HepG2 (cell line): ENCODE measurements at regions not wholly inside any gene's neighbourhood (a gene's known extent, or its start where the extent isn't known, plus 50 kb on each side); places are given as distances from the start of the nearest gene placed in this dataset.

Experiments used
- ATAC-seq: fragments of 200-7000 bp; cut with Tn5 transposase; 3 replicates; pipeline ENCODE4 v1.9.1; 2020; ENCODE audit warnings: mild to moderate bottlenecking, moderate library complexity
- BruUV-seq: library from RNA; stranded (reverse); fragments of 400-500 nt; replicated peaks from 2 replicates; lab custom pipeline; 2021; lab: Mats Ljungman, UMichigan
- CTCF ChIA-PET: fragments of 300-600 bp; formaldehyde crosslinking; extraction: SDS; loops from one replicate; lab custom pipeline; 2021; ENCODE audit warnings: low total read pairs, inconsistent platforms, low intra/inter-chr PET ratio; lab: Yijun Ruan, JAX
- POLR2A ChIA-PET: fragments of 350-600 bp; sonication (Branson Sonifier 250); formaldehyde crosslinking; loops from one replicate; lab custom pipeline; 2020; ENCODE audit warnings: antibody characterized with exemption, inconsistent platforms; lab: Yijun Ruan, JAX
- DNase-seq: peaks from one replicate; pipeline ENCODE4 v3.0.0-alpha.2; 2015; ENCODE audit warnings: low spot score
- FAIRE-seq: peaks from 3 replicates; lab custom pipeline; 2011; peaks lifted over from hg19 to GRCh38; lab: Jason Lieb, UNC
- H2AFZ ChIP-seq: one replicate; pipeline ENCODE4 v1.6.1; 2011; ENCODE audit warnings: low read length, inconsistent platforms
- H3K27ac ChIP-seq: fragments of 300-600 bp; 3 replicates; pipeline ENCODE4 v1.8.0; 2011; ENCODE audit warnings: mixed run types, mild to moderate bottlenecking, mixed read lengths, low read length, inconsistent platforms; ENCODE audit not compliant: insufficient read depth; ENCODE audit errors: extremely low read length
- H3K27me3 ChIP-seq, 2 experiments: fragments of 200-600 bp in 1 of 2; 2 replicates in 1 of 2; 3 replicates in 1 of 2; pipeline versions ENCODE4 v1.6.0 to v1.8.0; 2011; ENCODE audit warnings: low read length in 2 of 2, mild to moderate bottlenecking in 2 of 2, moderate library complexity in 2 of 2, inconsistent platforms in 1 of 2; ENCODE audit not compliant: insufficient read depth in 2 of 2, control insufficient read depth in 1 of 2
- H3K36me3 ChIP-seq, 2 experiments: fragments of 200-600 bp in 1 of 2; replicated peaks in 1 of 2; 2 replicates in 1 of 2; 3 replicates in 1 of 2; pipeline versions ENCODE4 v1.5.1 to v1.8.0; 2011; ENCODE audit warnings: low read length in 2 of 2, inconsistent platforms in 1 of 2; ENCODE audit not compliant: insufficient read depth in 2 of 2, control insufficient read depth in 1 of 2
- H3K4me1 ChIP-seq: 2 replicates; pipeline ENCODE4 v1.5.1; 2012; ENCODE audit warnings: low read length, inconsistent platforms; ENCODE audit not compliant: insufficient read depth
- H3K4me2 ChIP-seq: 2 replicates; pipeline ENCODE4 v1.6.0; 2011; ENCODE audit warnings: low read depth, low read length, inconsistent platforms
- H3K4me3 ChIP-seq, 3 experiments: fragments of 200-600 bp in 1 of 3; sonication (generic), shearing (Covaris generic) in 1 of 3; replicated peaks in 1 of 3; 2 replicates each; pipeline ENCODE4 v1.5.1; 2011 to 2016; ENCODE audit warnings: low read length in 3 of 3, inconsistent platforms in 2 of 3, low read depth in 2 of 3, mild to moderate bottlenecking in 2 of 3, control low read depth in 1 of 3, mixed read lengths in 1 of 3; ENCODE audit not compliant: insufficient read depth in 1 of 3
- H3K79me2 ChIP-seq: one replicate; pipeline ENCODE4 v1.6.1; 2011; ENCODE audit warnings: low read length, inconsistent platforms; ENCODE audit not compliant: insufficient read depth
- H3K9ac ChIP-seq: 2 replicates; pipeline ENCODE4 v1.6.0; 2011; ENCODE audit warnings: mild to moderate bottlenecking, low read depth, low read length, inconsistent platforms; ENCODE audit not compliant: insufficient read depth
- H3K9me3 ChIP-seq: 2 replicates; pipeline ENCODE4 v1.5.1; 2012; ENCODE audit warnings: mild to moderate bottlenecking, low read length
- H4K20me1 ChIP-seq: 2 replicates; pipeline ENCODE4 v1.6.0; 2011; ENCODE audit warnings: inconsistent platforms, mild to moderate bottlenecking, low read length, moderate library complexity; ENCODE audit not compliant: insufficient read depth
- ATAD3A ChIP-seq: sonication (generic); formaldehyde crosslinking; IDR thresholded peaks from 2 replicates; pipeline ENCODE4 v1.4.0; 2020; ENCODE audit warnings: missing genetic modification reagents
- ATF5 ChIP-seq: sonication (generic); formaldehyde crosslinking; IDR thresholded peaks from 2 replicates; pipeline ENCODE4 v1.4.0; 2020; ENCODE audit warnings: mild to moderate bottlenecking, low read depth, missing genetic modification reagents
- BCLAF1 ChIP-seq: fragments of 450-650 bp; IDR thresholded peaks from 2 replicates; pipeline ENCODE4 v1.6.1; 2017; ENCODE audit warnings: mild to moderate bottlenecking
- CBX1 ChIP-seq: IDR thresholded peaks from one replicate; pipeline ENCODE4 v1.6.1; 2016; ENCODE audit warnings: antibody characterized with exemption, low read depth
- DBP ChIP-seq: sonication (generic); formaldehyde crosslinking; IDR thresholded peaks from 2 replicates; pipeline ENCODE4 v1.4.0; 2020; ENCODE audit warnings: missing genetic modification reagents; ENCODE audit errors: not compliant biosample characterization
- E2F2 ChIP-seq: sonication (generic); formaldehyde crosslinking; IDR thresholded peaks from 2 replicates; pipeline ENCODE4 v1.4.0; 2020; ENCODE audit warnings: missing genetic modification reagents, borderline replicate concordance
- ESRRA ChIP-seq: sonication (generic); formaldehyde crosslinking; IDR thresholded peaks from 2 replicates; pipeline ENCODE4 v1.5.1; 2020; ENCODE audit warnings: mild to moderate bottlenecking, low read depth, missing genetic modification reagents
- MTA3 ChIP-seq: sonication (generic); formaldehyde crosslinking; IDR thresholded peaks from 2 replicates; pipeline ENCODE4 v1.4.0; 2020; ENCODE audit warnings: missing genetic modification reagents
- NCOA1 ChIP-seq: sonication (generic); formaldehyde crosslinking; IDR thresholded peaks from 2 replicates; pipeline ENCODE4 v1.9.0; 2021; ENCODE audit warnings: missing genetic modification reagents
- ZNF225 ChIP-seq: sonication (generic); formaldehyde crosslinking; IDR thresholded peaks from 2 replicates; pipeline ENCODE4 v1.4.0; 2020; ENCODE audit warnings: mild to moderate bottlenecking, missing genetic modification reagents
- ZNF350 ChIP-seq: sonication (generic); formaldehyde crosslinking; IDR thresholded peaks from 2 replicates; pipeline ENCODE4 v1.4.0; 2020; ENCODE audit warnings: mild to moderate bottlenecking, low read depth, missing genetic modification reagents, borderline replicate concordance
- ZNF460 ChIP-seq: sonication (generic); formaldehyde crosslinking; IDR thresholded peaks from 2 replicates; pipeline ENCODE4 v1.5.1; 2020; ENCODE audit warnings: missing genetic modification reagents, mild to moderate bottlenecking, borderline replicate concordance
- ZNF484 ChIP-seq: sonication (generic); formaldehyde crosslinking; IDR thresholded peaks from 2 replicates; pipeline ENCODE4 v1.5.1; 2020; ENCODE audit warnings: mild to moderate bottlenecking, low read depth, missing genetic modification reagents, borderline replicate concordance
- WGBS: methylation state at CpG from one replicate; pipeline ENCODE4 v1.1.6; 2017; ENCODE audit warnings: low lambda C conversion rate; 5-methylcytosine and 5-hydroxymethylcytosine counted together
- in situ Hi-C: cut with HindIII; loops from 2 replicates; pipeline ENCODE4 v1.10.0; 2017; ENCODE audit warnings: low pct_unique_long_range_greater_than_20kb; ENCODE audit not compliant: extremely low pct_ligation_motif_present
- intact Hi-C: fragments of 100-400 bp; cut with micrococcal nuclease; formaldehyde crosslinking; loops from one replicate; pipeline ENCODE4 v1.10.0; 2022; ENCODE audit not compliant: unreplicated experiment

GRCh38 chr1:41975850-41976569, 57.3 kb upstream of the HIVEP3 start:
- no peak overlapping the region for H2AFZ ChIP-seq
- DNase-seq (no peak), ATAC-seq (no peak), FAIRE-seq (no peak)
- H3K9ac ChIP-seq, result no peak overlapping the region
- no peaks in the 10 kb centered on the region for H3K4me1 ChIP-seq
- no peaks in the 10 kb centered on the region for H3K9me3 ChIP-seq
- H3K4me2 ChIP-seq, result no peak overlapping the region
- no peaks in the 10 kb centered on the region for H4K20me1 ChIP-seq
- H3K27ac ChIP-seq, result no peak overlapping the region
- ChIA-PET POLR2A (no interaction called here), CTCF (no interaction called here)
- no TSS peak for BruUV-seq
- intact Hi-C loops, result no loop called here
- H3K36me3 ChIP-seq, result no peaks in the 10 kb centered on the region
- H3K4me3 ChIP-seq, result no peak overlapping the region
- peaks cover 2 to 3% of the 10 kb centered on the region in 2 experiments; a peak in 3 of 5 replicates for H3K27me3 ChIP-seq
- 11% methylated on average over 12 of the region's 12 CpGs for WGBS
- no peaks in the 10 kb centered on the region for H3K79me2 ChIP-seq
- in situ Hi-C loops, result loop anchor here (10.0 kb wide), 1 partner anchor 61 kb away; the partner anchor contains the start of gene HIVEP3
- no peak for TF ChIP-seq ZNF350 (CRISPR knock-in tag)
- no peak for TF ChIP-seq ESRRA
- no peak for TF ChIP-seq NCOA1 (CRISPR knock-in tag)
- no peak for TF ChIP-seq ATF5 (CRISPR knock-in tag)
- TF ChIP-seq E2F2 (CRISPR knock-in tag), result no peak
- no peak for TF ChIP-seq MTA3 (CRISPR knock-in tag)
- TF ChIP-seq BCLAF1, result no peak
- no peak for TF ChIP-seq ZNF225 (CRISPR knock-in tag)
- no peak for TF ChIP-seq DBP (CRISPR knock-in tag)
- TF ChIP-seq ATAD3A (CRISPR knock-in tag), result no peak
- no peak for TF ChIP-seq CBX1
- no peak for TF ChIP-seq ZNF484 (CRISPR knock-in tag)
- no peak for TF ChIP-seq ZNF460 (CRISPR knock-in tag)
